Skeletal muscle satellite cell (primary cell): ENCODE measurements at regions not wholly inside any gene's neighbourhood (a gene's known extent, or its start where the extent isn't known, plus 50 kb on each side); places are given as distances from the start of the nearest gene placed in this dataset.
"Not testable (repeated sequence)": the region's sequence is repeated elsewhere in the genome, so short reads cannot be mapped to it uniquely, and the experiment has no call there.

ENCODE experiments used
- H3K27me3 ChIP-seq: 2 replicates; pipeline ENCODE4 v1.7.0; 2013; ENCODE audit warnings: low read length; ENCODE audit not compliant: control insufficient read depth, insufficient read depth
- H3K36me3 ChIP-seq: 2 replicates; pipeline ENCODE4 v1.7.0; 2013; ENCODE audit warnings: mild to moderate bottlenecking, control low read depth, low read length; ENCODE audit not compliant: insufficient read depth
- H3K4me1 ChIP-seq: 2 replicates; pipeline ENCODE4 v1.7.0; 2013; ENCODE audit warnings: low read length; ENCODE audit not compliant: control insufficient read depth, insufficient read depth
- H3K4me2 ChIP-seq: 2 replicates; pipeline ENCODE4 v1.7.0; 2013; ENCODE audit warnings: mild to moderate bottlenecking, low read length
- H3K4me3 ChIP-seq: 2 replicates; pipeline ENCODE4 v1.7.0; 2013; ENCODE audit warnings: low read length
- H3K9ac ChIP-seq: 2 replicates; pipeline ENCODE4 v1.7.0; 2013; ENCODE audit warnings: mild to moderate bottlenecking, low read depth, low read length, moderate library complexity
- H3K9me3 ChIP-seq: replicated peaks from 2 replicates; pipeline ENCODE4 v1.7.0; 2013; ENCODE audit warnings: mild to moderate bottlenecking, control low read depth, low read length

- Histone ChIP-seq H3K4me2 (no peak overlapping the region), H3K4me3 (no peak overlapping the region), H3K4me1 (peaks cover 22% of the 10 kb centered on the region), H3K27me3 (no peaks in the 10 kb centered on the region), H3K9ac (no peak overlapping the region), H3K36me3 (peaks cover 3% of the 10 kb centered on the region), H3K9me3 (no peaks in the 10 kb centered on the region)
Measured at GRCh38 chr17:45578516-45579455, 88.3 kb upstream of the PLEKHM1 start.

DNA sequence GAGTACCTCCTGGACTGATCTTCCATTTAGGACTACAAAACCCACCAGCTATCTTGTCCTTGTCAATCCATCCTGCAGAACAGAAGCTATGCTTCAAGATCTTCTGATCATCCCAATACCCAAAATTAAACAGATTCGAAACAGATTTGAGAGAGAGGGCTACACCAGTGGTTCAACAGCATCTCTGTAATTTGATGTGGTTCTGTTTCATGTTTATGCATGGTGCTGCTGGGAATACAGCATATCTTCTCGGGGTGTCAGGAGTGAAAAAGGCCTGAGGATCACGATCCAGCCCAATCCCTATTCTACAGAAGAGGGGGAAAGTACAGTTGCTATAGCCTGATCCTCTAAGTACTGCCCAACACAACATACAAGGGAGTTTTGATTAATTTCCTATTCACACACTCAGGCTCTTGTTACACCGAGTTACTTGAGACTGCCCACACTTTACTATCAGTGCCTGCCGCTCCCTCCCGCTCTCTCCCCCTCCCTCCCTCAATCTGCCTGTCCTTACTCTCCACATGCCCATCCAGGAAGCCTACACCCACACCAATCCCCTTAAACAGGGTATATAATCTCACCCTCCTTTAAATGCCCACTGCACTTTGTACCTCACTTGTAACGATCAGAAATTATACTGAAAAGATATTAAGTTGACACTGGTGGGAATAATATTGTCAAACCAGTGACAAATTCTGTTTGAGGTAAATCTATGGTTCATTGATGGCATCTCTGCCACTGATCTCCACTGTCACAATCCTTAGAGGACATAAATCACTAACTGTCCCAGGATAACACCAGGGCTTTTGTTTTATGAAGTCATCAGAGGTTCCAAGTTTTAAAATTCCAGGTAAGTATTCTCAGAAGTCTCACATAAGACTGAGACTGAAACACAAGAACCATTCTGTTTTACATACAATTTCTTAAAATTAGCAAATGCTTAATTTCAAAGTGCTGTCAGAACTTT, 89.3 kb upstream of the PLEKHM1 start:
- Histone ChIP-seq H3K4me1 (peaks cover 15% of the 10 kb centered on the region), H3K9me3 (no peaks in the 10 kb centered on the region), H3K36me3 (peaks cover 3% of the 10 kb centered on the region), H3K9ac (no peak overlapping the region), H3K27me3 (no peaks in the 10 kb centered on the region), H3K4me3 (no peak overlapping the region), H3K4me2 (no peak overlapping the region)

GRCh38 chr17:45580924-45581323, 90.4 kb upstream of the PLEKHM1 start:
- Histone ChIP-seq H3K4me3 (no peak overlapping the region), H3K9ac (no peak overlapping the region), H3K4me2 (no peak overlapping the region), H3K4me1 (peaks cover 11% of the 10 kb centered on the region), H3K9me3 (no peaks in the 10 kb centered on the region), H3K36me3 (peaks cover 3% of the 10 kb centered on the region), H3K27me3 (no peaks in the 10 kb centered on the region)

DNA sequence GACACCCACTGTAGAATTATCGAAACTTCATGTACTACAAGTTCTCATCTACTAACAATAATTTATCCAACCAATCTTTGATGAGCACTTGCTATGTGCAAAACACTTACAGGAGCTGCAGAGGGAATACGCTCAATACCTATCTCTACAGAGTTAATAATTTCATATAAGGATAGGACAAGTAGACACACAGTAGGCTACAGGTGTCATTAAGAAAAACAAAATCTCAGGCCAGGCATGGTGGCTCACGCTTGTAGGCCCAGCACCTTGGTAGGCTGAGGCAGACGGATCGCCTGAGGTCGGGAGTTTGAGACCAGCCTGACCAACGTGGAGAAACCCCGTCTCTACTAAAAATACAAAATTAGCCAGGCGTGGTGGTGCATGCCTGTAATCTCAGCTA, 91.3 kb upstream of the PLEKHM1 start:
- Histone ChIP-seq H3K9ac (no peak overlapping the region), H3K4me2 (no peak overlapping the region), H3K9me3 (no peaks in the 10 kb centered on the region), H3K4me1 (peaks cover 11% of the 10 kb centered on the region), H3K27me3 (no peaks in the 10 kb centered on the region), H3K4me3 (no peak overlapping the region), H3K36me3 (peaks cover 3% of the 10 kb centered on the region)

DNA sequence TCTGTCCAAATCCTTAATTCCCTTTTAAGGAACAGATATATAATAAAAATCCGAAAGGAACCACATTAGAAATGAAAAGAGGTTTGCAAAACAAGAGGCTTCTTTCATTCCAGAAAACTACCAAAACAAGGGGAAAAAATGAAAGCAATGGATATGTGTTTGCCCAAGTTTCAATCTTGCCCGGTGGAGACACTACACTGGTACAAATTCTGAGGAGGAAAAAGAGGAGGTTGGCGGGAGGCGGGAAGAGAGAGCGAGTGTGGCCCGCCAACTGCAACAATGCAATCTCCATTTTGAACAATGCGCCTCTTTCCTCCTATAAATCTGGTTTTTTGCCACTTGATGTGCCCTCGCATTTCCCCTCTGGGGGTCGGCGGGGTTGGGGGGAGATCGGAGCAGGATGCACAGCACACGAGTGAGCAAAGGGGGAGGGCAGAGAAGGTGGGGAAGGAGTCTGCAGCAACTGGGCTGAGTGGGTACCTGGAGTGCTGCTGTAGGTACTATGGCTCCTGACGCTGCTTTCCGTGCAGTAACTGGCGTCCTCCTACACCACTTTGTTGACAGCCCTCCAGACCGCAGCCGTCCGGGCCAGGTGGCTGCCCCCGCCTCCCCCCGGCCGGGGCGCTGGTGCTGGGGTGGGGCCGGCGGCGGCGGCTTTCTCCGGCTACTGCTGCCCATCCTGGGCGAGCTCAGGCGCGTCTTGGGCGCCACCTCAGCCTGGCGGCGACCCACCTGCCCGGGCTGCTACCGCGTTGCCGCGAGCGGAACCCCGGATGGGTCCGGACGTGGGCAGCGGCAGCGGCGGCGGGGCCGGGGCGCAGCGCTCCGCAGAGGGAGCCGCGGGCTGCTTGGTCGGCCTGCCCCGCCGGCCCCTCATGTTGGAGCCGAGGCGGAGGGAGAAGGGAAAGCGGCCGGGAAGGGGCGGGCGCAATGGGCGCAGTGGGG, 93.8 kb upstream of the PLEKHM1 start:
- Histone ChIP-seq H3K27me3 (no peaks in the 10 kb centered on the region), H3K4me3 (peak overlapping the region; percentile 82), H3K4me2 (peak overlapping the region; percentile 84), H3K9ac (peak overlapping the region; percentile 82), H3K9me3 (no peaks in the 10 kb centered on the region), H3K4me1 (peaks cover 11% of the 10 kb centered on the region), H3K36me3 (peaks cover 3% of the 10 kb centered on the region)

DNA sequence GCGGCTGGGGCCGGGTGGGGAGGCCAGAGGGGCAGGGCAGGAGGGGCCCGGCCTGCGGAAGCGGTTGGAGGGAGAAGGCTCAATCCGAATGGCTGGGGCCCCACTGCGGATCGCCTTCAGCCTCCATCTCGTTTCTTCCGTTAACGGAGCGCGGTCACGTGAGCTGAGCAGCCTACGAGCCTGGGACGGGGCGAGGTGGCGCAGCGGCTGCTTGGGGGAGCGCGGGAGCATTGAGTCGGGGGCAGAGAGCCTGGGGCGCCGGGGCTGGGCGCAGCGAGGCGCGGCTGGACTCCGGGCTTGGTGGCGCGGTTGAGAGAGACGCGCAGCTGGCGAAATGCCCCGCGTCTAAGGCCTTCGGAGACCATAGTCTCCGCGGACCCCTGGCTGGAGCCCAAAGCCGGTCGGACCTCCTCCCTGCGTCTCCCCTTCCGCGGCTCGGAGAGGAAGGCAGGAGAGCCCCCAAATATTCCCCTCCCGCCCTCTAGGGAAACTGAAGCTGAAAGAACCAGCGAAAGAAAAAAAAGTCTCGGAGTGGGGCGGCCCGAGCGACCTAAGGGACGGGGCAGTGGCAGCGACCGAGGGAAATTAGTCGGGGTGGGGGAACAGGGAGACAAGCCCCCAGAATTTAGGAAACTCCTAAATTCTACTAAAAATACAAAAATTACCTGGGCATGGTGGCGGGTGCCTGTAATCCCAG, 94.7 kb upstream of the PLEKHM1 start:
- not testable (repeated sequence) for H3K9me3 ChIP-seq, H3K27me3 ChIP-seq, H3K36me3 ChIP-seq
- Histone ChIP-seq H3K4me3 (peak overlapping the region; percentile 82), H3K9ac (peak overlapping the region; percentile 82), H3K4me1 (peaks cover 11% of the 10 kb centered on the region), H3K4me2 (peak overlapping the region; percentile 84)

GRCh38 chr17:45585794-45586650, 95.5 kb upstream of the PLEKHM1 start:
- H3K9me3 ChIP-seq, H3K36me3 ChIP-seq, H3K27me3 ChIP-seq: not testable (repeated sequence)
- H3K9ac ChIP-seq = peak overlapping the region; percentile 82
- peaks cover 11% of the 10 kb centered on the region for H3K4me1 ChIP-seq
- H3K4me3 ChIP-seq = peak overlapping the region; percentile 82
- peak overlapping the region; percentile 84 for H3K4me2 ChIP-seq

DNA sequence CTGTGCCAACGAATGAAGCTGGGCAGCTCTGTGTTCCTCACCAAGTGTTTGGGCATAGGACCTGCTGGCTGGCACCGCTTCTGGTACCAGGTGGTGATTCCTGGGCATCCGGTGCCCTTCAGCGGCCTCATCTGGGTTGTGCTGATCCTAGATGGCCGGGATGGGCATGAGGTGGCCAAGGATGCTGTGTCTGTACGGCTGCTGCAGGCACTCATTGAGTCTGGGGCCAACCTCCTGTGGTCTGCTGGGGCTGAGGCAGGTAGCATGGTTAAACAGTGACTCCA, 96.1 kb upstream of the PLEKHM1 start:
- not testable (repeated sequence) for H3K27me3 ChIP-seq, H3K9me3 ChIP-seq, H3K36me3 ChIP-seq, H3K4me3 ChIP-seq, H3K9ac ChIP-seq
- peak overlapping the region; percentile 84 for H3K4me2 ChIP-seq
- H3K4me1 ChIP-seq = peaks cover 11% of the 10 kb centered on the region

- not testable (repeated sequence) for H3K9ac ChIP-seq, H3K4me2 ChIP-seq, H3K36me3 ChIP-seq, H3K4me3 ChIP-seq, H3K4me1 ChIP-seq, H3K9me3 ChIP-seq, H3K27me3 ChIP-seq
Measured at GRCh38 chr17:45592433-45592923, 102.0 kb upstream of the PLEKHM1 start.

DNA sequence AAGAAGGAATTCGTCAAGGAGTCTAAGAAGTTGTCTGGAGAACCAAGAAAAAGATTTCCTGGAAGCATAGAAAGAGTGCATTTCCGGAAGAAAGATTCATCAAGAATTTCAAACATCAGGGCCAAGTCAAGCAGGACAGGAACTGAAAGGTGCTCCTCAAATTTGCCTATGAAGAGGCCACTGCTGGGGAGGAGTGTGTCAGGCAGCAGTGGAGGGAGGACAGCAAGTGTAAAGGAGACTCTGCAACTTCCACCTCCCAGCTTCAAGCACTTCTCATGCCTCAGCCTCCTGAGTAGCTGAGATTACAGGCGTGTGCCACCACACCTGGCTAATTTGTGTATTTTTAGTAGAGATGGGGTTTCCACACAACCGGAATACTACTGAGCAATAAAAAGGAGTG, 105.8 kb upstream of the PLEKHM1 start:
- H3K9ac ChIP-seq, H3K4me2 ChIP-seq, H3K9me3 ChIP-seq, H3K4me1 ChIP-seq, H3K27me3 ChIP-seq, H3K4me3 ChIP-seq, H3K36me3 ChIP-seq: not testable (repeated sequence)
